MCF 10A (cell line): ENCODE measurements at regions not wholly inside any gene's neighbourhood (a gene's known extent, or its start where the extent isn't known, plus 50 kb on each side); places are given as distances from the start of the nearest gene placed in this dataset.

Experiments
- BruUV-seq: library from RNA; stranded (reverse); fragments of 400-500 nt; replicated peaks from 2 replicates; lab custom pipeline; 2021; lab: Mats Ljungman, UMichigan
- CTCF ChIA-PET: fragments of 300-600 bp; sonication (Branson Sonifier 250); formaldehyde crosslinking; extraction: SDS; loops from one replicate; lab custom pipeline; 2021; ENCODE audit warnings: antibody characterized with exemption, inconsistent platforms; lab: Yijun Ruan, JAX
- POLR2A ChIA-PET: fragments of 300-600, 350-650 bp; sonication (Branson Sonifier 250); formaldehyde crosslinking; extraction: SDS; loops from one replicate; lab custom pipeline; 2020; ENCODE audit warnings: antibody characterized with exemption, inconsistent platforms; lab: Yijun Ruan, JAX
- DNase-seq: peaks from one replicate; pipeline ENCODE4 v3.0.0-alpha.2; 2018; ENCODE audit not compliant: unreplicated experiment
- H3K27ac Mint-ChIP-seq: one replicate; pipeline ENCODE4 v1.8.0; 2022; ENCODE audit warnings: mild to moderate bottlenecking, low read depth, mixed read lengths; ENCODE audit not compliant: unreplicated experiment
- H3K27me3 Mint-ChIP-seq: one replicate; pipeline ENCODE4 v1.8.0; 2022; ENCODE audit warnings: mixed read lengths; ENCODE audit not compliant: insufficient read depth, unreplicated experiment
- H3K36me3 Mint-ChIP-seq: one replicate; pipeline ENCODE4 v1.8.0; 2022; ENCODE audit warnings: mild to moderate bottlenecking, moderate library complexity, mixed read lengths; ENCODE audit not compliant: insufficient read depth, unreplicated experiment
- H3K4me1 Mint-ChIP-seq: one replicate; pipeline ENCODE4 v1.8.0; 2022; ENCODE audit warnings: mixed read lengths; ENCODE audit not compliant: insufficient read depth, unreplicated experiment
- H3K4me3 Mint-ChIP-seq: one replicate; pipeline ENCODE4 v1.8.0; 2022; ENCODE audit warnings: mild to moderate bottlenecking, moderate library complexity, mixed read lengths; ENCODE audit not compliant: unreplicated experiment
- H3K9me3 Mint-ChIP-seq: one replicate; pipeline ENCODE4 v1.8.0; 2022; ENCODE audit warnings: mixed read lengths; ENCODE audit not compliant: unreplicated experiment
- intact Hi-C: fragments of 100-400 bp; cut with micrococcal nuclease; formaldehyde crosslinking; loops from 2 replicates; pipeline ENCODE4 v1.14.1; 2022
- TF ChIP-seq, protein P1 (sequence below): fragments of 200-600 bp; IDR thresholded peaks from one replicate; pipeline ENCODE4 v1.8.0; 2022; ENCODE audit warnings: antibody characterized with exemption, mild to moderate bottlenecking; ENCODE audit not compliant: unreplicated experiment

DNA sequence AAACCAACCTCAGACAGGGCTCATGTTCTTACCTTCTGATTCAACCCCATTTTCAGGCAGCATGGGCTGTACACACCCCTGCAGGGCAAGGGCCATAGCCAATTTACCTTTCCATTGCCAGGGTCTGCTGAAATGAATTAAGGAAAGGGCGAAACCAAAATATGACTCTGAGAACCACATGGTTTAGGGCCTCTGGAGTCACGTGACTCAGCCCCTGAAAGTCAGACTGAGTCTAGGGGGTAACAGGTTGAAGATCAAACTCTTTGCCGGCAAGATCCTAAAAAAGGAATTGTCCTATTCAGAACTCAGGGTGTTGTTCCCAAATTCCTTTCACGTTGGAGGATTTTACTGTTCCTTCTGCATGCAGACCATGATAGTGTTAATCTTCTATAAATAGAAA is 118.9 kb downstream of the RAB11FIP2 start:
- no peaks in the 10 kb centered on the region for H3K36me3 Mint-ChIP-seq
- TF ChIP-seq, protein P1, sequence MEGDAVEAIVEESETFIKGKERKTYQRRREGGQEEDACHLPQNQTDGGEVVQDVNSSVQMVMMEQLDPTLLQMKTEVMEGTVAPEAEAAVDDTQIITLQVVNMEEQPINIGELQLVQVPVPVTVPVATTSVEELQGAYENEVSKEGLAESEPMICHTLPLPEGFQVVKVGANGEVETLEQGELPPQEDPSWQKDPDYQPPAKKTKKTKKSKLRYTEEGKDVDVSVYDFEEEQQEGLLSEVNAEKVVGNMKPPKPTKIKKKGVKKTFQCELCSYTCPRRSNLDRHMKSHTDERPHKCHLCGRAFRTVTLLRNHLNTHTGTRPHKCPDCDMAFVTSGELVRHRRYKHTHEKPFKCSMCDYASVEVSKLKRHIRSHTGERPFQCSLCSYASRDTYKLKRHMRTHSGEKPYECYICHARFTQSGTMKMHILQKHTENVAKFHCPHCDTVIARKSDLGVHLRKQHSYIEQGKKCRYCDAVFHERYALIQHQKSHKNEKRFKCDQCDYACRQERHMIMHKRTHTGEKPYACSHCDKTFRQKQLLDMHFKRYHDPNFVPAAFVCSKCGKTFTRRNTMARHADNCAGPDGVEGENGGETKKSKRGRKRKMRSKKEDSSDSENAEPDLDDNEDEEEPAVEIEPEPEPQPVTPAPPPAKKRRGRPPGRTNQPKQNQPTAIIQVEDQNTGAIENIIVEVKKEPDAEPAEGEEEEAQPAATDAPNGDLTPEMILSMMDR, result no peak
- H3K27ac Mint-ChIP-seq, result no peak overlapping the region
- peaks cover 2% of the 10 kb centered on the region for H3K4me1 Mint-ChIP-seq
- no peak for DNase-seq
- ChIA-PET POLR2A (no interaction called here), CTCF (interaction anchor here (0.6 to 0.7 kb wide), 2 partner anchors 68 to 366 kb away, joined by 3 to 5 read pairs; no protein-coding TSS in a partner anchor)
- H3K27me3 Mint-ChIP-seq, result no peaks in the 10 kb centered on the region
- intact Hi-C loops, result no loop called here
- H3K4me3 Mint-ChIP-seq, result no peak overlapping the region
- no TSS peak for BruUV-seq
- H3K9me3 Mint-ChIP-seq, result no peaks in the 10 kb centered on the region

DNA sequence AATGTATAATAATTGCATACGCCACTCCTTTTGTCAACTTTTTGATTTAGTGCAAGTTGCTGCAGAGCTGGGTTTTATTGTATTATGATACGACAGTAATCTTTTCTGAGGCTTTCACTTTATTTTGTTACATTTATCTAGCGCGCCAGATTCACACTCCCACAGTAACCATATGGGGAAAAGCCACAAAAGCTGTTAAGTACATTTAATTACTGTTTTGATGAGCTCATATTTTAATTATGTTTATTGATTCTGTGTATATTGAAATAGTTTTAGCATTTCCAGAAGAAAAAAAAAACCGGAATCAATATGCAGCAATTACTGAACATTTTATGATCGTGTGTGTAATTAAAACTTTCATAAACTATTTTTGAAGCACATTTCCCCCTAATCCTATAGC is 118.5 kb downstream of the RAB11FIP2 start:
- H3K4me3 Mint-ChIP-seq, result no peak overlapping the region
- H3K36me3 Mint-ChIP-seq, result no peaks in the 10 kb centered on the region
- H3K27me3 Mint-ChIP-seq, result no peaks in the 10 kb centered on the region
- intact Hi-C loops, result no loop called here
- H3K27ac Mint-ChIP-seq, result no peak overlapping the region
- TF ChIP-seq, protein P1, result no peak
- ChIA-PET POLR2A (no interaction called here), CTCF (interaction anchor here (0.6 to 0.7 kb wide), 2 partner anchors 68 to 366 kb away, joined by 3 to 5 read pairs; no protein-coding TSS in a partner anchor)
- no TSS peak for BruUV-seq
- peaks cover 6% of the 10 kb centered on the region for H3K4me1 Mint-ChIP-seq
- no peaks in the 10 kb centered on the region for H3K9me3 Mint-ChIP-seq
- DNase-seq, result no peak

DNA sequence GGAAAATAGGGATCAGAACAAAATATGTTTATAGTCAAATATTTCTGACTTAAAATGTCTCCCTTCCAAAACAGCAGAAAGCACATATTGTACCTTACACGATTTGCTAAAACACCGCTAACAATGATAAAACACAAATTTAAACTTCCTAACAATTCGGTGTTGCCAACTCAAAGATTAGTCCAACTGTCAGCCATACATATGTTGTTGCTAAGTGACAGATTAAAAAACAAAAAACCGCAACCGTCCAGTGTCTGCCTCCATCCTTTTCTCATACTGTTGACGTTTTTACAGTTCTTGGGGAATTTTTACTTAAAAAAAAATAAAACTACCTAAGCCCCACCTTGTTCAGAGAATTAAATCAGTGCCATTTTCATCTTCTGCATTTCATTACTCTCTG is 118.0 kb downstream of the RAB11FIP2 start:
- BruUV-seq, result no TSS peak
- CTCF ChIA-PET, result interaction anchor here (0.6 to 0.7 kb wide), 2 partner anchors 67 to 366 kb away, joined by 3 to 5 read pairs; no protein-coding TSS in a partner anchor
- intact Hi-C loops, result no loop called here

DNA sequence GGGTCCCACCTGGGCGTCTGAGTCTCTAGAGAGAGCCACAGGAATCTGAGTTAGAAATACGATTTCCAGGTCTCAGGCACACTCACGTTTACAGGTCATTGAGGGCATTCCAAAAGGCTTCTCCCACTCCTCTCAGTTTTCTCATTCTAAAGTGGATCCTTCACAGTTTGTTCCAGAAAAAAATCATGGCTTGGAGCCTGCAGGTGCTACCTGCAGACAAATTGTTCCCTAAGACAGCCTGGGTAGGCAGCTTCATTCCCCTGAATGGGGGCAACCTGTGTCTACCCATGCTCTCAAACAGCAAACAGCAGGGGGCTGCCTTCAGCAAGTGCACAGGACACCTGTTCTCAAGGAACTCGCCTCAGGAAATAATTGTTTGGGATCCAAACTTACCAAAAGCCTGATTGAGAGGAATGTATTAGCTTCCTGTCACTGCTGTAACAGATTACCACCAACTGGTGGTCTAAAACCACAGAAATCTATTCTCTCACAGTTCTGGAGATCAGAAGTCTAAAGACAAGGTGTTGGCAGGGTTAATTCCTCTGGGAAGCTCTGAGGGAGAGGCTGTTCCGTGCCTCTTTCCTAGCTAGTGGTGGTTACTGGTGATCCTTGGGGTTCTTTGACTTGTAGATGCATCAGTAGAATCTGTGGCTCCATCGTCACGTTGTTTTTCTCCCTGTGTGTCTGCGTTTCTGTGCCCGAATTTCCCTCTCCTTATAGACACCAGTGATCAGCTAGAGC is 117.2 kb downstream of the RAB11FIP2 start:
- H3K4me3 Mint-ChIP-seq, result no peak overlapping the region
- H3K9me3 Mint-ChIP-seq, result no peaks in the 10 kb centered on the region
- POLR2A ChIA-PET, result no interaction called here
- DNase-seq, result no peak
- H3K27me3 Mint-ChIP-seq, result no peaks in the 10 kb centered on the region
- CTCF ChIA-PET, result no interaction called here
- no peaks in the 10 kb centered on the region for H3K36me3 Mint-ChIP-seq
- BruUV-seq, result no TSS peak
- intact Hi-C loops, result no loop called here
- peaks cover 7% of the 10 kb centered on the region for H3K4me1 Mint-ChIP-seq
- no peak overlapping the region for H3K27ac Mint-ChIP-seq
- TF ChIP-seq, protein P1, result no peak

More for the DNA sequence above, 118.0 kb downstream of the RAB11FIP2 start:
- TF ChIP-seq, protein P1, result no peak
- Mint-ChIP-seq H3K9me3 (no peaks in the 10 kb centered on the region), H3K27me3 (no peaks in the 10 kb centered on the region), H3K36me3 (no peaks in the 10 kb centered on the region), H3K4me1 (peaks cover 7% of the 10 kb centered on the region), H3K27ac (no peak overlapping the region), H3K4me3 (no peak overlapping the region)
- POLR2A ChIA-PET, result no interaction called here
- no peak for DNase-seq
